PC-3 (cell line): ENCODE measurements at regions not wholly inside any gene's neighbourhood (a gene's known extent, or its start where the extent isn't known, plus 50 kb on each side); places are given as distances from the start of the nearest gene placed in this dataset.

Experiments used
- ATAC-seq: fragments of 200-7000 bp; cut with Tn5 transposase; 2 replicates; pipeline ENCODE4 v1.9.1; 2020; ENCODE audit warnings: mild to moderate bottlenecking, moderate library complexity
- BruUV-seq: library from RNA; stranded (reverse); fragments of 400-500 nt; replicated peaks from 2 replicates; lab custom pipeline; 2021; lab: Mats Ljungman, UMichigan
- CTCF ChIA-PET: fragments of 300-600 bp; sonication (Branson Sonifier 250); formaldehyde crosslinking; loops from one replicate; lab custom pipeline; 2022; ENCODE audit warnings: antibody characterized with exemption; lab: Charles Lee
- POLR2A ChIA-PET: fragments of 300-600 bp; sonication (Branson Sonifier 250); formaldehyde crosslinking; loops from one replicate; lab custom pipeline; 2022; ENCODE audit warnings: antibody characterized with exemption; ENCODE audit not compliant: unreplicated experiment; lab: Charles Lee
- DNase-seq: peaks from one replicate; pipeline ENCODE4 v3.0.0-alpha.2; 2015
- H2AFZ ChIP-seq: fragments of 300-600 bp; sonication (generic); 2 replicates; pipeline ENCODE4 v1.6.0; 2016; ENCODE audit warnings: antibody characterized with exemption, low read length
- H3F3A ChIP-seq: fragments of 300-600 bp; sonication (generic); one replicate; pipeline ENCODE4 v1.6.0; 2017; ENCODE audit warnings: antibody characterized with exemption, low read length, control low read depth, mild to moderate bottlenecking; ENCODE audit not compliant: unreplicated experiment
- H3K27ac ChIP-seq: fragments of 300-600 bp; sonication (generic); 2 replicates; pipeline ENCODE4 v1.5.1; 2016; ENCODE audit warnings: mild to moderate bottlenecking, low read length
- H3K27me3 ChIP-seq: fragments of 300-600 bp; sonication (generic); 2 replicates; pipeline ENCODE4 v1.6.1; 2016; ENCODE audit warnings: low read length, mixed read lengths
- H3K36me3 ChIP-seq: fragments of 300-600 bp; sonication (generic); 2 replicates; pipeline ENCODE4 v1.6.1; 2016; ENCODE audit warnings: low read depth, mixed run types, low read length, mixed read lengths
- H3K4me1 ChIP-seq: fragments of 300-600 bp; sonication (generic); 2 replicates; pipeline ENCODE4 v1.5.1; 2016; ENCODE audit warnings: low read length; ENCODE audit not compliant: insufficient read depth
- H3K4me2 ChIP-seq: fragments of 300-600 bp; sonication (generic); 2 replicates; pipeline ENCODE4 v1.6.0; 2016; ENCODE audit warnings: low read length
- H3K4me3 ChIP-seq: fragments of 300-600 bp; sonication (generic); 2 replicates; pipeline ENCODE4 v1.5.1; 2016; ENCODE audit warnings: mild to moderate bottlenecking, low read length, mixed read lengths
- H3K79me2 ChIP-seq: fragments of 300-600 bp; sonication (generic); 2 replicates; pipeline ENCODE4 v1.6.1; 2017; ENCODE audit warnings: low read length, mixed read lengths
- H3K9ac ChIP-seq: fragments of 300-600 bp; sonication (generic); 2 replicates; pipeline ENCODE4 v1.6.0; 2016; ENCODE audit warnings: mild to moderate bottlenecking, low read length
- H3K9me2 ChIP-seq: fragments of 300-600 bp; sonication (generic); replicated peaks from 2 replicates; pipeline ENCODE4 v1.6.1; 2016; ENCODE audit warnings: mixed run types, low read length, mixed read lengths
- H3K9me3 ChIP-seq: fragments of 300-600 bp; sonication (generic); 2 replicates; pipeline ENCODE4 v1.6.1; 2016; ENCODE audit warnings: low read length, mixed read lengths
- H4K20me1 ChIP-seq: fragments of 300-600 bp; sonication (generic); 2 replicates; pipeline ENCODE4 v1.6.1; 2016; ENCODE audit warnings: low read length, mixed read lengths
- EZH2 ChIP-seq: fragments of 300-600 bp; sonication (generic); IDR thresholded peaks from one replicate; pipeline ENCODE4 v1.6.1; 2017; ENCODE audit warnings: antibody characterized with exemption, mild to moderate bottlenecking, low read length; ENCODE audit not compliant: unreplicated experiment
- EZH2phosphoT487 ChIP-seq: fragments of 300-600 bp; sonication (generic); IDR thresholded peaks from 2 replicates; pipeline ENCODE4 v1.6.1; 2018; ENCODE audit warnings: mild to moderate bottlenecking, antibody characterized with exemption, low read length, borderline replicate concordance
- intact Hi-C: fragments of 100-400 bp; cut with micrococcal nuclease; formaldehyde crosslinking; loops from 2 replicates; pipeline ENCODE4 v1.9.0; 2023
- TF ChIP-seq, protein P1 (sequence below): fragments of 300-600 bp; sonication (generic); conservative IDR thresholded peaks from 2 replicates; pipeline ENCODE4 v1.5.1; 2017; ENCODE audit warnings: antibody characterized with exemption, low read depth, mild to moderate bottlenecking, low read length

DNA sequence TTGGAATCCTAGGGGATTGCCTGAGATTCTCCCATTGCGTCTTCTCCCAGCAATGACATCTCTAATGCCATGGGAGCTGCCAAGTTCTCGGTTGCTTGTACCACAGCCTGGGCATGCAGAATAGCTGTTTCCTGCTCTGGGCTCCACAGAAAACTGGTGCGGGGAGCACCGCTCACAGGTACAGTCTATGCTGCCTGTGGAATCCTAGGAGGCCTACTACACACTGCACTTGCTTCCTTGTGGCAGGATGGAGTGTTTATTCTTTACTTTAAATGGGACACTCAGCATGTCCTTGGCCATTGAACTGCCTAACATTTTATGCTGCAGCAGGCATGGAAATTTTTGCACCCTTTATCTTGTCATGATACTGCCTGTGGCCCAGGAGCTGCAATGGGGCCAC, 378.8 kb upstream of the SHH start:
- Histone ChIP-seq H3K36me3 (no peaks in the 10 kb centered on the region), H3K9ac (no peak overlapping the region), H3K4me2 (no peak overlapping the region), H3K4me1 (no peaks in the 10 kb centered on the region), H3K27ac (no peak overlapping the region), H3F3A (no peaks in the 10 kb centered on the region), H3K4me3 (no peak overlapping the region), H3K9me2 (no peaks in the 10 kb centered on the region), H4K20me1 (no peaks in the 10 kb centered on the region), H3K9me3 (no peaks in the 10 kb centered on the region), H3K79me2 (no peaks in the 10 kb centered on the region), H2AFZ (no peak overlapping the region), H3K27me3 (peaks cover 14% of the 10 kb centered on the region; the same call in 1 of the 2 replicates)
- DNase-seq: no peak
- CTCF ChIA-PET: no interaction called here
- no peak for ATAC-seq
- no TSS peak for BruUV-seq
- POLR2A ChIA-PET: no interaction called here
- intact Hi-C loops: no loop called here
- no peak for TF ChIP-seq EZH2
- no peak for TF ChIP-seq EZH2phosphoT487
- TF ChIP-seq, protein P1, sequence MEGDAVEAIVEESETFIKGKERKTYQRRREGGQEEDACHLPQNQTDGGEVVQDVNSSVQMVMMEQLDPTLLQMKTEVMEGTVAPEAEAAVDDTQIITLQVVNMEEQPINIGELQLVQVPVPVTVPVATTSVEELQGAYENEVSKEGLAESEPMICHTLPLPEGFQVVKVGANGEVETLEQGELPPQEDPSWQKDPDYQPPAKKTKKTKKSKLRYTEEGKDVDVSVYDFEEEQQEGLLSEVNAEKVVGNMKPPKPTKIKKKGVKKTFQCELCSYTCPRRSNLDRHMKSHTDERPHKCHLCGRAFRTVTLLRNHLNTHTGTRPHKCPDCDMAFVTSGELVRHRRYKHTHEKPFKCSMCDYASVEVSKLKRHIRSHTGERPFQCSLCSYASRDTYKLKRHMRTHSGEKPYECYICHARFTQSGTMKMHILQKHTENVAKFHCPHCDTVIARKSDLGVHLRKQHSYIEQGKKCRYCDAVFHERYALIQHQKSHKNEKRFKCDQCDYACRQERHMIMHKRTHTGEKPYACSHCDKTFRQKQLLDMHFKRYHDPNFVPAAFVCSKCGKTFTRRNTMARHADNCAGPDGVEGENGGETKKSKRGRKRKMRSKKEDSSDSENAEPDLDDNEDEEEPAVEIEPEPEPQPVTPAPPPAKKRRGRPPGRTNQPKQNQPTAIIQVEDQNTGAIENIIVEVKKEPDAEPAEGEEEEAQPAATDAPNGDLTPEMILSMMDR: no peak

DNA sequence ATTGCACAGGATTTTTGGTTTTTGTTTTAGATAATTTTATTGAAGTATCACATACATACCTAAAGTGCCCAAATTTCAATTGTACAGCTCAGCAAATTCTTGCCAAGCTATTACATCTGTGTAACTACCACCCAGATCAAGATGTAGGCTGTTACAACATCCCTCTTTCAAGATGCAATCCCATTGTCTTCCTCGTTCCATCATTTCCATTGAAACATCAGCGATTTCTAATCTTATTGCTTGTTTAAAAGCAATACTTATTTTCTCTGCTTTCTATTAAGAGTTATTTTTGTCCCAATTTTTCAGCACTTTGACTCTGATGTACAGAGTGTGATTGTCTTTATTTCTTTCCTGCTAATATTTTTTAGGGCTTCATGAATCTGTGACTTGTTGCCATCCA, 372.8 kb upstream of the SHH start:
- H3F3A ChIP-seq: no peaks in the 10 kb centered on the region
- H3K9me2 ChIP-seq: no peaks in the 10 kb centered on the region
- POLR2A ChIA-PET: no interaction called here
- no peaks in the 10 kb centered on the region for H3K36me3 ChIP-seq
- BruUV-seq: no TSS peak
- H3K79me2 ChIP-seq: no peaks in the 10 kb centered on the region
- no peak overlapping the region for H3K27ac ChIP-seq
- no peak overlapping the region for H3K4me2 ChIP-seq
- CTCF ChIA-PET: no interaction called here
- no peaks in the 10 kb centered on the region for H4K20me1 ChIP-seq
- H3K4me1 ChIP-seq: no peaks in the 10 kb centered on the region
- H2AFZ ChIP-seq: no peak overlapping the region
- no peak for ATAC-seq
- intact Hi-C loops: no loop called here
- peaks cover 50% of the 10 kb centered on the region for H3K27me3 ChIP-seq
- no peak overlapping the region for H3K9ac ChIP-seq
- no peaks in the 10 kb centered on the region for H3K9me3 ChIP-seq
- no peak for TF ChIP-seq EZH2
- TF ChIP-seq, protein P1: no peak
- no peak for TF ChIP-seq EZH2phosphoT487
- DNase-seq: no peak
- H3K4me3 ChIP-seq: no peak overlapping the region

DNA sequence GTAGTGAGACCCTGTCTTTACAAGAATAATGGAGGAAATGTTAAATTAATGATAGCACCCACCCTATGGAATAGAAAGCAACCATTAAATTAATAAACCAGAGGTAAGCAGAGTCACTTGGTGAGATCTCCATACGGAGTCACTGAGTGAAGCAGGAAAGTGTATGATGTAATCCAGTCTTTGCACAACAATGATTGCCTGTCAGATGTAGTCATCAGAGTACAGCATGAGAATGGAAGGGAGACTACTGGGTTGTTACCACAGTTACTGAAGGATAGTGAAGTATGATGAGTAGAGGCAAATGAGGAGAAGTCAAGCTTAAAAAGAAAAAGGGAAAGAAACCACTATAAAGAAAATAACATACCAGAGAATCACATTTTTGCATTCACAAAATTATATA, 371.9 kb upstream of the SHH start:
- H3K79me2 ChIP-seq: no peaks in the 10 kb centered on the region
- H3K4me2 ChIP-seq: no peak overlapping the region
- no peaks in the 10 kb centered on the region for H3F3A ChIP-seq
- H3K27ac ChIP-seq: no peak overlapping the region
- ATAC-seq: no peak
- no peaks in the 10 kb centered on the region for H3K36me3 ChIP-seq
- no TSS peak for BruUV-seq
- H3K4me3 ChIP-seq: no peak overlapping the region
- POLR2A ChIA-PET: no interaction called here
- H2AFZ ChIP-seq: no peak overlapping the region
- intact Hi-C loops: no loop called here
- H3K9ac ChIP-seq: no peak overlapping the region
- H3K9me2 ChIP-seq: no peaks in the 10 kb centered on the region
- CTCF ChIA-PET: no interaction called here
- TF ChIP-seq, protein P1: no peak
- no peak for TF ChIP-seq EZH2
- peaks cover 59% of the 10 kb centered on the region for H3K27me3 ChIP-seq
- H3K9me3 ChIP-seq: no peaks in the 10 kb centered on the region
- H3K4me1 ChIP-seq: no peaks in the 10 kb centered on the region
- no peak for DNase-seq
- H4K20me1 ChIP-seq: no peaks in the 10 kb centered on the region
